GM03348 (cell line): ENCODE measurements at regions not wholly inside any gene's neighbourhood (a gene's known extent, or its start where the extent isn't known, plus 50 kb on each side); places are given as distances from the start of the nearest gene placed in this dataset.
A peak's percentile ranks its signal among the peaks of the same experiment; 100 is the strongest.

ENCODE experiments used
- DNase-seq: peaks from one replicate; pipeline ENCODE4 v3.0.0; 2012; ENCODE audit warnings: low spot score

- DNase-seq: no peak
Measured at GRCh38 chr10:88205842-88206446, 342.5 kb downstream of the PTEN start.

DNA sequence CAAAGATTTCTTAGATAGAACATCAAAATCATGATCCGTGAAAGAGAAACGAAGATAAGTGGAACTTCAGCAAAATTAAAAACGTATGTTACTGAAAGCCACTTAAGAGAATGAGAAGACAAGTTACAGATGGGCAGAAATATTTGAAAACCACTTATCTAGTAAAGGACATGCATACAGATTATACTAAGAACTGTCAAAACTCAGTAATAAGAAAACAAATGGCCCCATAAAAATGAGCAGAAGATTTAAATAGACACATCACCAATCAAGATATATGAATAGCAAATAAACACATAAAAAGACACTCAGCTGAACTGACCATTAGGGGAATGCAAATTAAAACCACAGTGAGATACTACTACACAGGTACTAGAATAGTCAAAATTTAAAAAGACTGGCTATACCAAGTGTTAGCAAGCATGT, 343.7 kb downstream of the PTEN start:
- DNase-seq: no peak

GRCh38 chr10:88209231-88209630, 345.8 kb downstream of the PTEN start:
- no peak for DNase-seq

GRCh38 chr10:88209837-88210561, 346.6 kb downstream of the PTEN start:
- DNase-seq: peak; percentile 18

GRCh38 chr10:88211230-88211629, 347.8 kb downstream of the PTEN start:
- DNase-seq: no peak

DNA sequence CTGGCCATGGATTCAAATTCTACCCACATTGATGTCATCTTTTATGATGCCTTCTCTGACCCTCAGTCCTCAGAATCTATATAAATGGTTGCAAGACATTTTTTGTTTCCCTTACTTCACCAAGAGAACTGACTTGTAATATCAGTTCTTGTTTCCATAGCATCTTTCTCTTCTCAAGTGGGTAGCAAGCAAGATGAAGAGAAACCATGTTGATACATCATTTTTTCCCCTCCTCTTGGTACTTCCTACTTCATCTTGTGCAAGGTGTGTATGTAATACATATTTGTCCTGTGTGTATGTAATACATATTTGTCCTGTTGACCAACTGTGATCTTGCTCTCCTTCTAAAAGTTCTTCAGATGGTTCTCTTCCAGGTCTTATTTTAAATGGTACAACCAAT, 348.6 kb downstream of the PTEN start:
- DNase-seq: no peak

GRCh38 chr10:88213065-88213605, 349.7 kb downstream of the PTEN start:
- no peak for DNase-seq

DNA sequence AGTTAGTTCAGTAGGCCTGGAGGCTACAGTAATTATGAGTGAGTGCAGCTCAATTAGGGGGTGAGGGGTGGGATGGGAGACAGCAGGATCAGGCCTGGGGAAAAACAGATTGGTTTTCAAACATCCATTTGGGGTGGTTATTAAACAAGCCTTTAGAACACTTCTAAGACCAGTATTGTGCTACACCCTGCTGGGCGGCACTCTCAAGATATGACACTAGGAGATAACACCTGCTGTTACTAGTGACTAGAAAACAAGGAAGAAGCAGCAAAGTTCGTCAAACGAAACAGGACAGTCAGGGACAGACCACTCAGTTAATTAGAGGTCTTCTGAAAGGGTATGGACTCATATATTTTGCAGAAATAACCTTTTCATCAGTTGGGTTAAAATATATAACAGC, 353.6 kb downstream of the PTEN start:
- no peak for DNase-seq

- no peak for DNase-seq
Measured at GRCh38 chr10:88218362-88218761, 354.9 kb downstream of the PTEN start.

- DNase-seq: no peak
Measured at GRCh38 chr10:88219753-88220152, 356.3 kb downstream of the PTEN start.

DNA sequence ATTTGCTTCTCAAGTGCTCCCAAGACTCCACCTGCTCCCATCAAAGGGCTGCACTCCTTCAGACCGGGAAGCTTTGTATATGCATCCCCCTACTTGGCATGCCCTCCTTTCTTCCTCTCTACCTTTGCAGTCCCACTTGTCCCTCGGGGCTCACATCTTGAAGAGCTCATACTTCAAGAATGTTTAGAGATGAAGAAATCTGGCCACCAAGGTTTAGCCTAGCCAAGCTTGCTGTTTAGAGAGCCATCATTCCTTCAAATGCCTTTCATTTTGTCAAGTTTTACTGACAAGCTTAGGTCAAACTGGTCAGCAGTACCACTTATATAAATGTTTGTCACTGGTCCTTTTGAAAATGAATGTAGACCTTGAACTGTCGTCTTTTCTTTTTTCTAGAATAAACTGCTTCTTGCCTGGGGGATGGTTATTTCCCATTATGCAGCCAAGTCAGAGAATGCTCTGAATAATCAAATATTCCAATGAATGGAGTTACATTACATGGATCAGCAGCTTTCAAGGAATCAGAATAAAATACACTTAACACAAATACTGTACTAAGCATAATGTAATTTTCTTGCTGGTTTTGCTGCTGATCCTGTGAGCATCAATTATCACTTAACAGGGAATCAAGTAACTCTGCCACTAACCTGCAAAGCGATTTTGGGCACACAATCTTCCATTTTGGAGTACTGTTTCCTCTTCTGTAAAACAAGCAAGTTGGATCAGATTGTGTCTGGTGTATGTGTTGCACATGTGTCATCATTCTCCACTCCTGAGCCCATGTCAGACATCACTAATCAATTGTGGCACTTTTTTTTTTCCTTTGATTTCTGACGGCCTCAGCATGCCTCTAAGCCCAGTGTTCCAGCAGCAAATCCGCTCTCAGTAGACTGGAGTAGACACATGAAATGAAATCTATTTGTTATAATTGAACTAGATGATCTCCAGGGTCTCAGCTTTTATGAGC, 357.9 kb downstream of the PTEN start:
- DNase-seq: no peak

DNA sequence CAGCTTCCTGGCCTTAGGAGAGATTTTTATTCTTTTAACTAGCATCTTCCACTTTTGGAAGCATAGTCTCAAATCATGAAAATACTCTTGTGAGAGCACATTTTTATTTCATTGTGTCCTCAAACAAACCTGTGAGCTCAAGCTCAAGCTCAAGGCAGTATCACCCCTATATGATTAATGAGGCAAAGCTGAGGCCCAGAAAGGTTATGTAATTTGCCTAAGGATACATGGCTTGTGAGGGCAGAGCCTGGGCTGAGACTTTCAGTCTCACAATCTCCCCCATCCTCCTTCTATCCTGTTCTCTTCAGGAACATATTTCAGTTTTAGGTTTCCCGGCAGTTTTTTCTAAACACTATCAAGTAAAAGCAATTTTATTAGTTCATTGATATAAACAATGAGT, 359.5 kb downstream of the PTEN start:
- DNase-seq: no peak
